ENCODE measurements at regions not wholly inside any gene's neighbourhood (a gene's known extent, or its start where the extent isn't known, plus 50 kb on each side); places are given as distances from the start of the nearest gene placed in this dataset.
"Not testable (repeated sequence)": the region's sequence is repeated elsewhere in the genome, so short reads cannot be mapped to it uniquely, and the experiment has no call there.

GRCh38 chr18:60319129-60319528, 53.4 kb downstream of the MC4R start:
- DNase-seq = no peak

DNA sequence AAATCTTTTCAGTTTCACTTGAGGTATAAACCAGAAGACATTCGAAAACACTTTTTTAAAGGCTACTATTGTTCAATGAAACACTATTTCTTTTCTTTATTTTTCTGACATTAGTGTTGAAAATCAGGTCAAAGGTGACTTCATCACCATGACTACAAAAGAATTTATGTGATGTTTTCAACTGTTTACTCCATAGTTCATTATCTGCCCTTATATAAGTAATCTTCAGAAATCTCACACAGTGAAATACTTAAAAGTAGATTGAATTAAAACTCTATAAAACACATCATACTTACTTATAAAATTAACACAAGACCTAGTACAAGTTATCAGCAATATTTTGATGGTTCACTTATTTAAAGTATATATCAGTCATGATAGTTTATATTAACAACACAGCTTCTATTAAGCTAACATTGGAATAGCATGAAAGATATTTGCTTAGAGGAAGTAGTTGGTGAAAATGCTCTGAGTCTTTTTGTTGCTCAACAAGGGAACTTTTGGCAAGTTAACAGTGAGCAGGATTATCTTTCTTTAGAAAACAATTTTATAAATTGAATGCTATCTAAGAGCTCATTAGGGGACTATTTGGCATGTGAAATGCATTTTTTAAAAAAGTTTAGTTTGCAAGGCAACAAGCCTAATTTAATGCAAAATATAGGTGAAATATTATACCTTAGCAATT, 60.8 kb downstream of the MC4R start:
- no peak for DNase-seq

DNA sequence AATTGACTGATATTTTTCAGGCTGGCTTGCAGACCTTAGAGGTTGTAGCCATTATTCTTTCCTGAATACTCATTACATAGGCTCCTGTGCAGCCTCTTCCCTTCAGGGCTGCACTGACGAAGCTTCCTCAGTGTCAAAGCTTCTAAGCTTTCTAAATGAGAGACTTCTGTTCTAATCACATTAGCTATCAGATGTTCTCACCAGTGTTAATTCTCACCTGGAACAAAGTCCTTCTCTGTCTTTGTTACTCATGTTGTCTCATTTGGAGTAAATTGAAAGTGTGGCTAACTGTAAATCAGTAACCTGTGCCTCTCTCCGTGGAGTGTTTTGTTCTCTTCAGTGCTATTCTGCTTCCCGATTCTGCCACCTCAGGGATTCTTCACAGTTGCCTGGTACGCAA, 76.9 kb downstream of the MC4R start:
- no peak for DNase-seq

- DNase-seq = no peak
Measured at GRCh38 chr18:60292186-60292585, 80.4 kb downstream of the MC4R start.

GRCh38 chr18:60279391-60279790, 93.2 kb downstream of the MC4R start:
- no peak for DNase-seq

DNA sequence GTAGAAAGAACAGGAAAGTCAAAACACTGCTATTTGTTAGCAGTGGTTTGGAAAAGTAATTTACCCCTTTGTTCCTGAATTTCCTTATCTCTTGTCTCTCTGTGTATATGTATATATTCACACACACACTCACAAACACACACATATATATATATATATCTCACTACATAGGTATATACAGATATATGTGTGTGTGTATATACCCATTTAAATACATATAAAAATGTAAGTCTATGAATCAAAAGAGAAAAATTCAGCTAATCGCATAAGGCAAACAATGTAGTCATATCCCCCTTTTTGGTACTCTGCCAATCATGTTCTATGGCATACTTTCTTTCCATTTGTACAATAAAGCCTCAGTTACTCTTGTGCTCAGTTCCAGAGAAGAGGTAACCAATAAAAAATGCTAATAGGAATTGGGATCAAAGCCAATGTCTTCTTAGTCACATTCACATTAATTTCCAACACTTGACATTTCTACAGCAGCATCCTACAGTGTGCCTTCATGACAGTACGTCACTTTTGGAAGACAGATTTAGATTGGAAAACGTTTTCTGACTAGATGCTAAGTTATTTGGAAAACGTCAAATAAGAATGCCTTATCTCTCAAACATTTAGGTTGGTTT, 94.6 kb downstream of the MC4R start:
- no peak for DNase-seq

DNA sequence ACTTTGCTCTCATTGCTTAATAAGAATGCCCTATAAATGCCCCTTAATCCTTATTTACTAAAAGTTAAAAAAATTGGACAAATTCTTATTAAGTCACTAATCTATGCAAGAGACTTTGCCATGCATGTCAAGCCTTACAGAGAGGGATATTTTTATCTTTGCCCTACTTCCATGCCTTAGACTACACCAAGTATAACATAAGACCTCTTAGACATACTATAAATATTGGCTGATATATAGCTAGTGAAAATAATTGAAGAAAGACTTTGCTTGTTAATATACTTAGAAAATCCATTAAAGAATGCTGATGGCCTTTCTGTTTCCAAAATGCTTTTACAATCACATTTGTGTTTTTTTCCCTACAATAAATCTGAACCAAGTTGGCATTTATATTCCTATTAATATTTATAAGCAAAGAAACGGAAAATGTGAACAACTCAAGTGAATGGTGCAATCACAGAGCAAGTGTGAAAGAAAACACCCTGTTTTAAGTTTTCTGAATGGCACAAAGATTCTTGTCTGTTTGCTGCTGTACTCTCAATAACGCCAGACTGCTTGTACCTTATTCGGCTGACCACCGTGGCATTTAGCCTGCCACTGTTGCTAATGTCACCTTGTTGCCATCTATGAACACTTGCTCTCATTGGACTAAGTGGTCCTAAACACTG, 105.0 kb downstream of the MC4R start:
- no peak for DNase-seq

GRCh38 chr18:60266558-60266957, 106.0 kb downstream of the MC4R start:
- DNase-seq = no peak

GRCh38 chr18:60259052-60259681, 113.4 kb downstream of the MC4R start:
- no peak for DNase-seq

- no peak for DNase-seq
Measured at GRCh38 chr18:60249388-60249787, 123.2 kb downstream of the MC4R start.

- DNase-seq = no peak
Measured at GRCh38 chr18:60248336-60249330, 123.9 kb downstream of the MC4R start.

- no peak for DNase-seq
Measured at GRCh38 chr18:60247103-60247502, 125.5 kb downstream of the MC4R start.

DNA sequence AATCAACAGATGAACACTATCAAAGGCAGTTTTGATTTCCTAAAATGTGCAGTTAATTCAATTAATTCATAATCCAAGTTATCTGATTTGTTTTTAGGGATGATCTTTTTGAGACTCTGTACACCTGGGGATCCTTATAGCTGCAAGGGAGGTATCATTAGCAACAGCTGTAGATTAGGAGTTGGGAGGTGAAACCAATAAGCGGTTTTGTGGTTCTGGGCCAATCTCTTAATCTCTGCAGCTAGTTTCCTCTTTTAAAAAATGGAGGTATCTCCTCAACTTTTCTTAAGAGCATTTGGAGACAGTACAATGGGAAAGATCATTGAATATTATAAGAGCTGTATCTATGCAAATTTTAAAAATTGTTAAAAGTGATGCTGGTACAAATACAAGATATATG, 126.0 kb downstream of the MC4R start:
- DNase-seq = no peak

- DNase-seq = no peak
Measured at GRCh38 chr18:60245096-60245495, 127.5 kb downstream of the MC4R start.

DNA sequence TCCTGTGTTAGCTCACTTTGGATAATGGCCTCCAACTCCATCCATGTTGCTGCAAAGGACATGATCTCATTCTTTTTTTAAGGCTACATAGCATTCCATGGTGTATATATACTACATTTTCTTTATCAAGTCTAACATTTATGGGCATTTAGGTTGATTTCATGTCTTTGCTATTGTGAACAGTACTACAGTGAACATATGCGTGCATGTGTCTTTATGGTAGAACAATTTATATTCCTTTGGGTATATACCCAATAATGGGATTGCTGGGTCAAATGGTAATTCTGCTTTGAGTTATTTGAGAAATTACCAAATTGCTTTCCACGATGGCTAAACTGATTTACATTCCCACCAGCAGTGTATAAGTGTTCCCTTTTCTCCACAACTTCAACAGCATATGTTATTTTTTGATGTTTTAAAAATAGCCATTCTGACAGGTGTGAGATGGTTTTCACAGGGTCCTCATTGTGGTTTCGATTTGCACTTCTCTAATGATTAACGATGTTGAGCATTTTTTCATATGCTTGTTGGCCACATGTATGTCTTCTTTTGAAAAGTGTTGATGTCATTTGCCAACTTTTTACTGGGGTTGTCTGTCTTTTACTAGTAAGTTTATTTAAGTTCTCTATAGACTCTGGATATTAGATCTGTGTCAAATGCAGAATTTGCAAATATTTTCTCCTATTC, 133.4 kb downstream of the MC4R start:
- not testable (repeated sequence) for DNase-seq

DNA sequence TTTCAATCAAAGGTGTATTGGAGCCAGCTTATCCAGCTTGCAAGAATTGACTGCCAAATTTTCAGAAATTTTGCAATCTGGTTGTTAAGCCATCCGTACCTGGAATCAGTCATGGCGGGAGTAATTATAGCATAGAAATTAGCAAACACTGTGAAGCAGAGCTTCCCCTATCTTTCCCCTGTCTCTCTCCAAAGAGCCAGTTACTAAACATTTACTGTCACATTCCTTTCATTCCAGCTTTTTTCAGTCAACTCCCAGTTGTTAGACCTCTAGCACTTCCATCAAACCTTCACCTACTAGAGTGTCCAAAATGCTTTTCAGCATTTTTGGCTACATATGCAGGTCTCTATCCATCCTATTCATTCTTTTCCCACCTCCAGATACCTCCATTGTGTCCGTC, 137.4 kb downstream of the MC4R start:
- DNase-seq = no peak

GRCh38 chr18:60232541-60232940, 140.0 kb downstream of the MC4R start:
- no peak for DNase-seq

DNA sequence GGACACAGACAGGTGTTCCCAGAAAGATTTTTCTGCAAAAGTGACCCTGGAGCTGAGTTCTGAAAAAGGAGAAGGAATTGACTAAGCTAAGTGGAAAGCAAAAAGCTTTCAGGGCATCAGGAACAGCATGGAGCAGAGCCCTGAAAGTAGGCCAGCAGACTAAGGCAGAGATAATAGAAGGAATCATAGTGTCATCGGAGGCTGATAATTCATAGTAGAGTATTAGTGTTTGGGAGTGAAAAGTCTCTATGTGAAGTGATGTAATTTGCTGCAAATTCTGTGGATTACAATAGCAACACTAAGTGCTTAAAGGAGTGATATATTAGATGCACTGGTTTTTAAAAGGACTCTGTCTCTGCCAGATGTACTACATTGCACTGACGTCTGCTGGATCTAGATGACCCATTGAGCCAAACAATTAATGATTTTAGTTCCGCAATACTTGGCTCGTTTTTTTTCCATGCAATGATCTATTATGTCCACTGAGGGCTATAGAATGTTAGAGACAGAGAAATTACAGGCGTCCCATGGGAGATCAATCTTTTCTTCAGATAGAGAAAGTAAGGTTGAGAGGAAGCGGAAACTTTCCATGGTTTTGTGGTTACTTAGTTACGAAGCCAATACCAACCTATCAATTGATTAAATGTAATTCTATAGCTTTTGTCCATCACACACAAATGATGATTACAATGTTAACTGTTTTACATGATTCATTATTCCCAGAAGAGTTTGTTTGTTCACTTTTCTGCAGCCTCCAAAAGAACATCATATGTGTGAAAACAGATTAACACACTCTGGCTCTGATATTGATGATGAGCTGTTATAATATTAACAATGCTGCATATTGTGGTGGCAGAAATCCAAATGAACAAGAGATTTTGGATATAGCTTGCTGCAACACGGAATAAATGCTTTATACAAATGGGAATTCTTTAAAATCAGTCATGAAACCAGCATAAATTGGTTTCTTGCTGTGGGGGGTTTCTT, 143.7 kb downstream of the MC4R start:
- no peak for DNase-seq

- no peak for DNase-seq
Measured at GRCh38 chr18:60215432-60215831, 157.1 kb downstream of the MC4R start.

DNA sequence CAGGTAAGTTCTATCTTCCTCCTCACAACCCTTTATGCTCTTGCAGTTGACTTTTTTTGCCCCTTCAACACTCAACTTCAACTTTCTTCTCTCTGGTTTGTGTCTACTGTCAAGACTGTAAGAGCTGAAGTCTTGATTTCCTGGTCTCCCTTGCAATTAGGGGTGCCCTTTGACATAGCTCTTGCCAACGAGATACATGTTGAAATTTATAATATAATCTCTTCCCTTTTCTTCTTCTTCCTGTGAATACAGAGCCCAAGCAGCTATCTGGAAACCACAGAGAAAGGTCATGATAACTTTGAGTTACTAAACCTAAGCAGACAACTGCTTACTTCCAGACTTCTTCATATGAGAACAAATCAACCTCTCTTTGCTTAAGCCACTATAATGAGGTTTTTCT, 163.5 kb downstream of the MC4R start:
- no peak for DNase-seq

DNA sequence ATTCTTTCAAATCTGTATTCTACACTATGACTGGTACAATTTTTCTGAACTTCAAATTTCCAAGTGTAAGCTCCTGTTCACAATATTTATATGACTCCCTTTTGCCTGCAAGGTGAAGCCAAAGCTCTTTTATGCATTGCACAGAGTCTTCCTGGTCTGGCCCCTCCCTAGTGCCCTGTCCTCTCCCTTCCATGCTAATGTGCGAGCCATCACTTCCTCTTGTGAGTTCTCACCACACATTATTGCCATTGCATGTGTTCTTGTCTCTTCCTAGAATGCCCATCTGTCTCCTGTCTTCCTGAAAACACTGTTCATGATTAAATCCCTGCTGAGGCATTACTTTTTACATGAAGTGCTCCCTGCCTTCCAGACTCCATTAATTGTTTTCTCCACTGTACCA, 169.9 kb downstream of the MC4R start:
- no peak for DNase-seq

Measured in activated naive CD4-positive, alpha-beta T cell treated with Interleukin-2 at 50 U/mL for 16 hours (primary cell).